Bronchial epithelial cell (primary cell): ENCODE measurements at regions not wholly inside any gene's neighbourhood (a gene's known extent, or its start where the extent isn't known, plus 50 kb on each side); places are given as distances from the start of the nearest gene placed in this dataset.
A peak's percentile ranks its signal among the peaks of the same experiment; 100 is the strongest.

Source experiments
- DNase-seq: peaks from one replicate; pipeline ENCODE4 v3.0.0-alpha.2; 2010; ENCODE audit warnings: low read depth
- FAIRE-seq: peaks from 2 replicates; lab custom pipeline; 2011; peaks lifted over from hg19 to GRCh38; lab: Jason Lieb, UNC
- H3K27me3 ChIP-seq: 2 replicates; pipeline ENCODE4 v1.5.1; 2011; ENCODE audit warnings: low read length; ENCODE audit not compliant: control insufficient read depth, insufficient read depth
- H3K36me3 ChIP-seq: 2 replicates; pipeline ENCODE4 v1.5.1; 2011; ENCODE audit warnings: low read length; ENCODE audit not compliant: control insufficient read depth, insufficient read depth
- H3K4me3 ChIP-seq: 2 replicates; pipeline ENCODE4 v1.5.1; 2011; ENCODE audit warnings: mild to moderate bottlenecking, low read depth, low read length, control low read depth
- CTCF ChIP-seq: IDR thresholded peaks from 2 replicates; pipeline ENCODE4 v1.5.1; 2011; ENCODE audit warnings: mild to moderate bottlenecking, moderate library complexity, low read length, control low read depth, inconsistent platforms; ENCODE audit not compliant: insufficient read depth, severe bottlenecking

GRCh38 chr13:34249546-34250039, 431.6 kb downstream of the RFC3 start:
- Histone ChIP-seq H3K27me3 (no peaks in the 10 kb centered on the region), H3K36me3 (no peaks in the 10 kb centered on the region), H3K4me3 (no peak overlapping the region)
- DNase-seq, result no peak
- TF ChIP-seq CTCF, result no peak
- FAIRE-seq, result no peak

GRCh38 chr13:34250151-34250670, 432.3 kb downstream of the RFC3 start:
- no peaks in the 10 kb centered on the region for H3K27me3 ChIP-seq
- no peak overlapping the region for H3K4me3 ChIP-seq
- no peak for TF ChIP-seq CTCF
- H3K36me3 ChIP-seq, result no peaks in the 10 kb centered on the region
- FAIRE-seq (no peak), DNase-seq (no peak)

- Histone ChIP-seq H3K36me3 (no peaks in the 10 kb centered on the region), H3K27me3 (no peaks in the 10 kb centered on the region), H3K4me3 (no peak overlapping the region)
- DNase-seq (peak; percentile 84), FAIRE-seq (no peak)
- no peak for TF ChIP-seq CTCF
Observed at GRCh38 chr13:34254366-34254765, 436.4 kb downstream of the RFC3 start.

GRCh38 chr13:34255711-34256110, 437.8 kb downstream of the RFC3 start:
- Histone ChIP-seq H3K4me3 (no peak overlapping the region), H3K36me3 (no peaks in the 10 kb centered on the region), H3K27me3 (no peaks in the 10 kb centered on the region)
- FAIRE-seq (no peak), DNase-seq (no peak)
- no peak for TF ChIP-seq CTCF

GRCh38 chr13:34256236-34256635, 438.3 kb downstream of the RFC3 start:
- no peak overlapping the region for H3K4me3 ChIP-seq
- DNase-seq (no peak), FAIRE-seq (no peak)
- H3K36me3 ChIP-seq, result no peaks in the 10 kb centered on the region
- H3K27me3 ChIP-seq, result no peaks in the 10 kb centered on the region
- TF ChIP-seq CTCF, result no peak

GRCh38 chr13:34257966-34258365, 440.0 kb downstream of the RFC3 start:
- H3K36me3 ChIP-seq, result no peaks in the 10 kb centered on the region
- FAIRE-seq (no peak), DNase-seq (no peak)
- no peak overlapping the region for H3K4me3 ChIP-seq
- no peaks in the 10 kb centered on the region for H3K27me3 ChIP-seq
- TF ChIP-seq CTCF, result no peak
